Fibroblast of pulmonary artery (primary cell): ENCODE measurements at regions not wholly inside any gene's neighbourhood (a gene's known extent, or its start where the extent isn't known, plus 50 kb on each side); places are given as distances from the start of the nearest gene placed in this dataset.
"Not testable (repeated sequence)": the region's sequence is repeated elsewhere in the genome, so short reads cannot be mapped to it uniquely, and the experiment has no call there.

Experiments used
- DNase-seq: peaks from one replicate; pipeline ENCODE4 v3.0.0-alpha.2; 2010; ENCODE audit warnings: low read depth
- H3K4me3 ChIP-seq: replicated peaks from 2 replicates; pipeline ENCODE4 v1.5.1; 2011; ENCODE audit warnings: low read depth, mild to moderate bottlenecking, control low read depth, low read length, moderate library complexity
- TF ChIP-seq, protein P1 (sequence below): IDR thresholded peaks from 2 replicates; pipeline ENCODE4 v1.5.1; 2011; ENCODE audit warnings: mild to moderate bottlenecking, control low read depth, low read length, inconsistent platforms; ENCODE audit errors: missing control alignments

DNA sequence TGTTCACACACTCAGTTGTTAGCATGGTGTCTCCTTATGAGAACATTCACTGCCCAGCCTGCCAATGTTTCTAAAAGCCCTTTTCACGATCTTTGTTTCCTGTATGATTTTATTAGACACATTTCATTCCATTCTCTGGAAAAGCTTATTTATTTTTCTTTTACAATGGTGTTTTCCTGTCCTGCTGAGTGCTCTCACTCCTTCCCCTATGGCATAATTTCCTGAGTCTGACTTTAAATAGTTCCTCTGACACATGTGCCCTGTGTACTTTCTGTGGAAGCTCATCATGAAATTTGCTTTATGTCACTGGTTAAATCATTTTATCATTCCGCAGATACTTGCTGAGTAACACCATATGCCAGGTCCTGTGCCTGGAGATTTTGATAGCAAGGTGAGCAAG, 612.0 kb downstream of the FLRT2 start:
- TF ChIP-seq, protein P1, sequence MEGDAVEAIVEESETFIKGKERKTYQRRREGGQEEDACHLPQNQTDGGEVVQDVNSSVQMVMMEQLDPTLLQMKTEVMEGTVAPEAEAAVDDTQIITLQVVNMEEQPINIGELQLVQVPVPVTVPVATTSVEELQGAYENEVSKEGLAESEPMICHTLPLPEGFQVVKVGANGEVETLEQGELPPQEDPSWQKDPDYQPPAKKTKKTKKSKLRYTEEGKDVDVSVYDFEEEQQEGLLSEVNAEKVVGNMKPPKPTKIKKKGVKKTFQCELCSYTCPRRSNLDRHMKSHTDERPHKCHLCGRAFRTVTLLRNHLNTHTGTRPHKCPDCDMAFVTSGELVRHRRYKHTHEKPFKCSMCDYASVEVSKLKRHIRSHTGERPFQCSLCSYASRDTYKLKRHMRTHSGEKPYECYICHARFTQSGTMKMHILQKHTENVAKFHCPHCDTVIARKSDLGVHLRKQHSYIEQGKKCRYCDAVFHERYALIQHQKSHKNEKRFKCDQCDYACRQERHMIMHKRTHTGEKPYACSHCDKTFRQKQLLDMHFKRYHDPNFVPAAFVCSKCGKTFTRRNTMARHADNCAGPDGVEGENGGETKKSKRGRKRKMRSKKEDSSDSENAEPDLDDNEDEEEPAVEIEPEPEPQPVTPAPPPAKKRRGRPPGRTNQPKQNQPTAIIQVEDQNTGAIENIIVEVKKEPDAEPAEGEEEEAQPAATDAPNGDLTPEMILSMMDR, result no peak
- no peak for DNase-seq
- no peak overlapping the region for H3K4me3 ChIP-seq

DNA sequence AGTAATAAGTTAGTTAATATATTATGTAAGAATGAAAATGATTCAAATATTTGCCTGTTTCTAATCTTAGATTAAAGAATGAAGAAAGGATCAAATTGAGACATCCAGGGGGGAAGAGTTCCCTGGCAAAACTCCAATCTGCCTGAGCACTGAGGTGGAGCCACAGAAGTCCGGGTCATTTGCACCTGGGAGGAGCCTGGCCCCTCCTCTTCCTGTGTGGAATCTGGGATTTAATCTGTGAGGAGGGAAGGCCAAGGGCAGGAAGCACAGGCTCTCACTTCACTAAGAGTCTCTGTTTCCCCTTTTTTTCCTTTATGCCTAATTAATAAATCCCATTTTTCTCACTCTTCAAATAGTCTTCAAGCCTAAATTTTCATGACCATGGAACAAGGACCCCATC, 599.5 kb downstream of the FLRT2 start:
- no peak overlapping the region for H3K4me3 ChIP-seq
- DNase-seq, result no peak
- TF ChIP-seq, protein P1, result no peak

DNA sequence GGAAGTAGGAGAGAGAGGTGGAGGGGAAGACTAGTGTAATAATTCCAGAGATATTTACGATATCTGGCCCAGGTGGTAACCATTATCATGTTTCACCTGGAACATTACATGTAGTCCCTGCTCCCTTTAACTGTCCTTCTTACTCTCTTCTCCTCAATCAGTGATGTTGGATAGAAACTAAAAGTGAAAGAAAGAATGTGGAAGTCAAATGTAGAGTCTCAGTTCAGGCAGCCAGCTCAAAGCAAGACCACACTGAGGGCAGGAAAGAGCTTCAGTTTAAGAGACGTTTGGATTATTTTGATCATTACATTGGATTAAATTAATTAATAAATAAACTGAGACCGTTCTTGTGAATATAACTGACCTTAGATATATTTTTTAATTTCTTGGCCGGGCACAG, 594.4 kb downstream of the FLRT2 start:
- no peak for DNase-seq
- TF ChIP-seq, protein P1, result no peak

DNA sequence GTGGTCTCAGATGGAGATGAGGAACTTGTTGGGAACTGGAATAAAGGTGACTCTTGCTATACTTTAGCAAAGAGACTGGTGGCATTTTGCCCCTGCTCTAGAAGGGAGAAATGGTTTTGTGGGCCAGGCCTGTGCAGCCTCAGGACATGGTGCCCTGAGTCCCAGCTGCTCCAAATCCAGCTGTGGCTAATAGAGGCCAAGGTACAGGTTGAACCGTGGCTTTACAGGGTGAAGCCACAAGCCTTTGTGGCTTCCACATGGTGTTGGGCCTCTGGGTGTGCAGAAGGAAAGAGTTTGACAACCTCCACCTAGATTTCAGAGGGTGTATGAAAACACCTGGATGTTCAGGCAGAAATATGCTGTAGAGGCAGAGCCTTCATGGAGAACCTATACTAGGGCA, 586.0 kb downstream of the FLRT2 start:
- no peak for DNase-seq
- H3K4me3 ChIP-seq, result no peak overlapping the region

More for the DNA sequence above, 594.4 kb downstream of the FLRT2 start:
- H3K4me3 ChIP-seq, result no peak overlapping the region

DNA sequence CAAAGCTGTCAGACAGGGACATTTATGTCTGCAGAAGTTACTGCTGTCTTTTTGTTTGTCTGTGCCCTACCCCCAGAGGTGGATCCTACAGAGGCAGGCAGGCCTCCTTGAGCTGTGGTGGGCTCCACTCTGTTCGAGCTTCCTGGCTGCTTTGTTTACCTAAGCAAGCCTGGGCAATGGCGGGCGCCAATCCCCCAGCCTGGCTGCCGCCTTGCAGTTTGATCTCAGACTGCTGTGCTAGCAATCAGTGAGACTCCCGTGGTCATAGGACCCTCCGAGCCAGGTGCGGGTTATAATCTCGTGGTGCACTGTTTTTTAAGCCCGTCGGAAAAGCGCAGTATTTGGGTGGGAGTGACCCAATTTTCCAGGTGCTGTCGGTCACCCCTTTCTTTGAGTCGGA, 580.9 kb downstream of the FLRT2 start:
- DNase-seq, H3K4me3 ChIP-seq: not testable (repeated sequence)

More for the DNA sequence above, 586.0 kb downstream of the FLRT2 start:
- TF ChIP-seq, protein P1, result no peak

DNA sequence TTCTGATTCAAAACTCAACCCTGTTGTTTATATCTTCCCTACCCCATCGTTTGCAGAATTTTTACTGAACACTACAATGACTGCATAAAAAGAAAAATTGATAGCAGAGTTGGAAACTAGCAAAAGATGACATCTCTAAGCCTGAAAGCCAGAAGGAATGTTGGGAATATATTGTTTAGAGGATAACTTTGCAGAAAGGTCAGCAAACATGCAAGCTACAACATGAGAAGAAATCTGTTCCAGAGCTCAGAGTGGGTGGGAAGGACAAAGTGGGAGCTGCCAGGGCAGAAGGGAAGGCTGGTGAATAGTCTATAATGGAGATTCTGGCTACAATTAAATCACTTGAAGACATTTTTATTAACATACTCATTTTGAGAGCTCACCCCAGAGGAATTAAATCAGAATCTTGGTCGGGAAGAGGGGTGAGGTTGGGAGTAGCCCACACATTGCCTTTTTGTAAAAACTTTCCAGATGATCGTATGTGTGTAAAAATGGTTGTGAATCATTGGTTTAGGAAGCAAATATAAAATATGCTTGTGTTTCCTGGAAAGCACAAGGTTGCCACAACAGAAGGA, 574.8 kb downstream of the FLRT2 start:
- no peak for DNase-seq
- TF ChIP-seq, protein P1, result no peak
- H3K4me3 ChIP-seq, result no peak overlapping the region

DNA sequence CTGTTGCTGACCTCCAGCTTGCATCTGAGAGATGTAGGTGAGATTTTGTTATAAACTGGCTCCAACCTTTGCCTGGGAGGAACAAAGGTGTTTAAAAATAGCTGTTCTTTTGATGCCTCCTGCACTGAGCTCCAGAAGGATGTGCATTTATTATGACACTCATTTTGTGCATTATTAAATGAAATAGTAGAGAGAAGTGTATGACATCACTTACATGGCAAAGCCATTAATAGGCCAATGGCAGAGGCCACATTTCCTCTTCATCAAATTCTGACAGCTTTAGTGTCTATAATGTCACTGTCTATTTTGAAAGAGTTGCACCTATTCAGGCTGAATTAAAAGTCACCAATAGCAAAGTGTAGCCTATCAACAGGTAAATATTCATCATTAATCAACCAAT, 564.6 kb downstream of the FLRT2 start:
- no peak overlapping the region for H3K4me3 ChIP-seq
- TF ChIP-seq, protein P1, result no peak
- no peak for DNase-seq
